Brain microvascular endothelial cell (primary cell): ENCODE measurements at regions not wholly inside any gene's neighbourhood (a gene's known extent, or its start where the extent isn't known, plus 50 kb on each side); places are given as distances from the start of the nearest gene placed in this dataset.

Source experiments
- DNase-seq: peaks from one replicate; pipeline ENCODE4 v3.0.0-alpha.2; 2020
- H3K27ac ChIP-seq: fragments of 250-450 bp; sonication (Bioruptor Pico); 2 replicates; pipeline ENCODE4 v1.5.1; 2020; ENCODE audit warnings: mild to moderate bottlenecking, moderate library complexity
- H3K27me3 ChIP-seq: fragments of 250-450 bp; sonication (Bioruptor Pico); replicated peaks from 2 replicates; pipeline ENCODE4 v1.5.1; 2020; ENCODE audit warnings: mild to moderate bottlenecking
- H3K36me3 ChIP-seq: fragments of 250-450 bp; sonication (Bioruptor Pico); replicated peaks from 2 replicates; pipeline ENCODE4 v1.5.1; 2020; ENCODE audit warnings: mild to moderate bottlenecking
- H3K4me3 ChIP-seq: 2 replicates; pipeline ENCODE4 v1.5.1; 2011; ENCODE audit warnings: low read depth, mild to moderate bottlenecking, control low read depth, low read length, moderate library complexity
- CTCF ChIP-seq: IDR thresholded peaks from 2 replicates; pipeline ENCODE4 v1.5.1; 2011; ENCODE audit warnings: low read depth, mild to moderate bottlenecking, moderate library complexity, low read length, control low read depth, inconsistent platforms; ENCODE audit errors: missing control alignments
- in situ Hi-C: cut with HindIII; loops from 2 replicates; pipeline ENCODE4 v1.10.0; 2017; ENCODE audit warnings: low sequenced_read_pairs, low pct_ligation_motif_present

GRCh38 chr15:100735129-100736053, 133.0 kb downstream of the ASB7 start:
- DNase-seq, result no peak
- Histone ChIP-seq H3K36me3 (no peaks in the 10 kb centered on the region), H3K27me3 (no peaks in the 10 kb centered on the region), H3K4me3 (no peak overlapping the region), H3K27ac (no peak overlapping the region)
- TF ChIP-seq CTCF, result no peak
- in situ Hi-C loops, result no loop called here

GRCh38 chr15:100737214-100737613, 134.8 kb downstream of the ASB7 start:
- DNase-seq, result no peak
- in situ Hi-C loops, result no loop called here
- no peak overlapping the region for H3K4me3 ChIP-seq

GRCh38 chr15:100738614-100739013, 136.2 kb downstream of the ASB7 start:
- Histone ChIP-seq H3K27me3 (no peaks in the 10 kb centered on the region), H3K4me3 (no peak overlapping the region), H3K36me3 (no peaks in the 10 kb centered on the region), H3K27ac (no peak overlapping the region)
- in situ Hi-C loops, result no loop called here
- TF ChIP-seq CTCF, result no peak
- no peak for DNase-seq

More at GRCh38 chr15:100737214-100737613, 134.8 kb downstream of the ASB7 start:
- H3K27me3 ChIP-seq, result no peaks in the 10 kb centered on the region
- TF ChIP-seq CTCF, result no peak
- no peak overlapping the region for H3K27ac ChIP-seq
- H3K36me3 ChIP-seq, result no peaks in the 10 kb centered on the region

GRCh38 chr15:100740138-100740537, 137.7 kb downstream of the ASB7 start:
- H3K27ac ChIP-seq, result no peak overlapping the region
- TF ChIP-seq CTCF, result no peak
- H3K4me3 ChIP-seq, result no peak overlapping the region
- no peaks in the 10 kb centered on the region for H3K27me3 ChIP-seq
- in situ Hi-C loops, result no loop called here
- H3K36me3 ChIP-seq, result no peaks in the 10 kb centered on the region
- DNase-seq, result no peak

- no peak overlapping the region for H3K27ac ChIP-seq
- DNase-seq, result no peak
- TF ChIP-seq CTCF, result no peak
- no peaks in the 10 kb centered on the region for H3K27me3 ChIP-seq
- in situ Hi-C loops, result no loop called here
- no peaks in the 10 kb centered on the region for H3K36me3 ChIP-seq
- no peak overlapping the region for H3K4me3 ChIP-seq
Measured at GRCh38 chr15:100751585-100751984, 128.0 kb upstream of the ALDH1A3 start.
